NCI-H1092 treated with DMSO at 0.1 percent for 48 hours (cell line): ENCODE measurements at regions not wholly inside any gene's neighbourhood (a gene's known extent, or its start where the extent isn't known, plus 50 kb on each side); places are given as distances from the start of the nearest gene placed in this dataset.
"Not testable (repeated sequence)": the region's sequence is repeated elsewhere in the genome, so short reads cannot be mapped to it uniquely, and the experiment has no call there.

Experiments used
- DNase-seq: peaks from one replicate; lab custom pipeline; 2025; lab: John Stamatoyannopoulos, UW

DNA sequence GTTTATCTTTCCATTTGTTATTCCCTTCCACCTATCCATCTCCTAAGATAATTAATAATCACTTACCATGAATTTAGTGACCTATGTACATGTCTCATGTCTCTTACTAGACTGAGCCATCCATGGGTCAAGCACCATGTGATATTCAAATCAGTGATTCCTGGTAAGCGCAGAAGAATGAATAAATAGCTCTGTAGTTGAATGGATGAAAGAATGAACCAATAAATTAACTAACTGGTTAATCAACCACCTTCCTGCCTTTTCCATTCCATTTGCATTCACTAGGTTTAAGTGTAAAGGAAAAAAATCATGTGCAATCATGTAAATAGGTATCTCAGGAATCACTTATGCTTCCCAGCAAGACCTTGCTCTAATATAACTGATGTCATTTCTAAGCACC, 779.5 kb downstream of the NTRK3 start:
- DNase-seq, result no peak

DNA sequence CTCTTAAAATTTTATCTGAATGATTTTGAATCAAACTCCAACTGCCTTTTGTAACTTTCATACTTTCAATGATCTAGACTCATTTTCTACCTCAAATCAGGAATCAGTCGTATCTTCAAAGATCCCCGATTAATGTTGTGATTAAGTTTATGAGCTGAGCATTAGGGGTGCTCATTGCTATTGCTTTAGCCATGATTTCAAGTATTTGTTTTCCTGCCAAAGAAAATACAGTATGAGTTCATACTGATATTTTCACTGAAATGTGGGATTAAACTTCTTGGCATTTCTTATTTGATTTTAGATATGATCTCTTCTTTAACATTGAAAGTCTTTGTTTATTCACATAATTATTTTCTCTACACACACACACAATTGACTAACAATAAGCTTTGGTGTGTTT, 785.6 kb downstream of the NTRK3 start:
- no peak for DNase-seq

DNA sequence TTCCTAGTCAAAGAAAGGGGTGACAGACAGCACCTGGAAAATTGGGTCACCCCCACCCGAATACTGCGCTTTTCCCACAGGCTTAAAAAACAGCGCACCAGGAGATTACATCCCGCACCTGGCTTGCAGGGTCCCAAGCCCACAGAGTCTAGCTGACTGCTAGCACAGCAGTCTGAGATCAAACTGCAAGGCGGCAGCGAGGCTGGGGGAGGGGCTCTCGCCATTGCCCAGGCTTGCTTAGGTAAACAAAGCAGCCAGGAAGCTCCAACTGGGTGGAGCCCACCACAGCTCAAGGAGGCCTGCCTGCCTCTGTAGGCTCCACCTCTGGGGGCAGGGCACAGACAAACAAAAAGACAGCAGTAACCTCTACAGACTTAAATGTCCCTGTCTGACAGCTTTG, 792.6 kb downstream of the NTRK3 start:
- DNase-seq, result not testable (repeated sequence)

DNA sequence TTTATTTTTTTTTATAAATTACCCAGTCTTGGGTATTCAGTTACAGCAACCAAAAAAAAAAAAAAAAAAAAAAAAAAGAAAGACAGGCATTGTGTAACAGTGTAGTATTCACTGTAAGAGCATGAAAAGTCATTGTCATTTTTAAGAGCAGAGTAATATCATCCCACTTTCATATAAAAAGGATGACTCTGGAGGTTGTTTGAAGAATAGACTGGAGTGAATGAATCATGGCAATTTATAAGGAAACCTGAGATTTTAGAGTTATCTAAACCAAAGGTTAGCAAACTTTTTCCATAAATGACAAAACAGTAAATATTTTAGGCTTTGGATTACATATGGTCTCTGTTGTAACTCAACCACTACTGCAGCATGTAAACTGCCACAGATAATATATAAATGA, 794.9 kb downstream of the NTRK3 start:
- DNase-seq, result no peak

DNA sequence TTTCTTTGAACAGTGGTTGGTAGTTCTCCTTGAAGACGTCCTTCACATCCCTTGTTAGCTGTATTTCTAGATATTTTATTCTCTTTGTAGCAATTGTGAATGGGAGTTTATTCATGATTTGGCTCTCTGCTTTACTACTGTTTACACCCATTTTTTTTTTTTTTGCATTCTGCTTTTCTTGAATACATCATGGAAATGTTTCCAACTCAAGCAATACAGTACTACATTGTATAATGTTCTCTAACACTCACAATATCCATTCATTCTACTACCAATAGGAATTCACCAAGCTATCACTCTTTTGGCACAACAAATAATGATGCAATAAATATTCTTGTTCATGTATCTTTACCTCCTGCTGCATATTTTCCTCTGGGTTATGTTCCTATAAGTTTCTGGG, 801.7 kb downstream of the NTRK3 start:
- DNase-seq, result no peak

DNA sequence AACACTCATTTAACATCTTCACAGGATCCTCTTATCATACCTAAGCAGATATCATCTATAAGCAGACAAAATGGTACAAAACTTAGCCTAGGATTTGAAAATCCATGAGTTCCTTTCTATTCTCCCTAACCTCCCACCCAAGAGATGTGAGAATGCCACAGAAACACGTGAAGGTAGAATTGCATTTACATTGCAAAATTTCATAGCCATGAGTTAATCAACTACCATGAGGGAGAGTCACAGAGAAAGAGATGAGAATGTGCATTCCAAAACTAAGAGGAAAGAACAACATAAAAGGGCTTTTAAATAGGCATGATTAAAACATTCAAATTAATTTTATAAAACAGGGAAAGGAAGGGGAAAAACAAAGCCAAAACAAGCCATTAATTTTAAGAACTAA, 806.2 kb downstream of the NTRK3 start:
- DNase-seq, result no peak

DNA sequence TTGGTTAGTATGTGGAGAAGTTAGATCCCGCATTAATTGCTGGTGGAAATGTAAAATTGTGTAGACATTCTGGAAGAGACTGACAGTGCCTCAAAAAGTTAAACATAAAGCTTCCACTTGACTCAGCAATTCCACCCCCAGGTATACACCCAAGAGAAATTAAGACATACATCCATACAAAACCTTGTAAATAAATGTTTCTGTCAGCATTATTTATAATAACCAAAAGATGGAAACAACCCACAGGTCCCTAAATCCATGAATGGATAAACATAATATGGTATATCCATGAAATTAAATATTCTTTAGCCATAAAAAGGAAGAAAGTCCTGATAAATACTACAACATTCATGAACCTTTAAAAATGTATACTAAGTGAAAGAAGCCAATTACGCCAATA, 817.4 kb downstream of the NTRK3 start:
- no peak for DNase-seq

DNA sequence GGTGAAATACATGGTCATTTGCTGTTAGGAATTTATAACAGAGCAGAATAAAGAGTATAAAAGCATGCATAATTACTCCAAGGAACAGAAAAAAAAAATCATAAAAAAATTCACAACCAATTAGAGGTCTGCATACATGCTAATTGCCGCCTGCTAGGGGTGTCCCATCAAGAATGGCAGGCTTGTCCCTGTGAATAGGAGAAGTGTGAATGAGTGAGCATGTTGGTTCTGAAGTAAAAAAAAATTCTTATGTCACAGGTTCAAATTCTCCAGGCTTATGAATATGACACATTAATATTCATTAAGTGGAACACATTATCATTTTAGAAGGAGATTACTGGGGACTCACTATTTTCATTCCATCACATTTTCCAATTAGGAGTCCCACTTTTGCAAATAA, 822.7 kb downstream of the NTRK3 start:
- no peak for DNase-seq

DNA sequence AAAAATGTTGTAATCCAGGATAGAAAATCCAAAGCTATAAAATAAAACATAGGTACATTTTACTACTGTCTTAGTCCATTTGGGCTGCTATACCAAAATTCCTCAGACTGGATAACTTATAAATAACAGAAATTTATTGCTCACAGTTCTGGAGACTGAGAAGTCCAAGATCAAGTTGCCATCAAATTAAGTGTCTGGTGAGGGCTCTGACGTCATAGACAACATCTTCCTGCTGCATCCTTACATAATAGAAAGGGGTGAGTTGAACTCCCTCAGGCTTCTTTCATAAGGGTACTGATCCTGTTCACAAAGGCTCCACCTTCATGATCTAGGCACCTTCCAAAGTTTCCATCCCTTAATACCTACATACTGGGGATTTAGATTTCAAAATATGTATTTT, 826.8 kb downstream of the NTRK3 start:
- no peak for DNase-seq

DNA sequence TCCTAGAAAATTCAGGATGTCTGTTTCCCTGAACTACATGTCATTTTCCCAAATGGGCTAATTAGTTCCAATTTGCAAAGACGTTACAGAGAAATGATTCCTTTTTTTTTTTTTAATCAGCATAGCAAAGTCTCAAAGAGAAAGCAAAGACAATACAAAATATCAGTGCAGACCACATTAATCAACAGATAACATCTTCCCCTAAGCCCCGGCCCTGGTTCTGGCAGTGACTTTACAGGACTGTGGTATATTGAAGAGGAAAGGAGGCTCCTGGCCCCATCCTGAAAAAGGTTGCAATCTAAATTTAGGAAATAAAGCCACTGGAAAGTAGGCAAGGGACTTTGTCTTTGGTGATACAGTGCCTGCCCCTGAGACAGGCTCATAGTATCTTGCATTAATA, 836.5 kb downstream of the NTRK3 start:
- DNase-seq, result no peak

DNA sequence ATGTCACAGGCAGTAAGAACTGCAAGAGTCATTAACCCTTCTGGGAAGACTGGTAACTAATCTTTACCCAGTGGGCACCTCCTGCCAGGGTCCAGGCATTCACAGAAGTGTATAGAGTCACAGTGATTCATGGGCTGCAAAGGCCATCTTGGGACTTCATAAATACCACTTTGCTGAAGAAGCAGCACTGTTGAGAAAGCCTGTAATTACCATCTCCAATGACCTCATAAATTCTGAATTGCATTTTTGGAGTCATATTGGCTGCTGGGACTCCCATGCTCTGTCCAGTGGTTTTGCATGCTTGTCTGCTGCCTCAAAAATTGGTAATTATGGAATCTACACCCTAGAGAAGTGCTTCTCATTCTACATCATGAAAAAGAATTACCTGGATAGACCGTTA, 837.2 kb downstream of the NTRK3 start:
- DNase-seq, result no peak

DNA sequence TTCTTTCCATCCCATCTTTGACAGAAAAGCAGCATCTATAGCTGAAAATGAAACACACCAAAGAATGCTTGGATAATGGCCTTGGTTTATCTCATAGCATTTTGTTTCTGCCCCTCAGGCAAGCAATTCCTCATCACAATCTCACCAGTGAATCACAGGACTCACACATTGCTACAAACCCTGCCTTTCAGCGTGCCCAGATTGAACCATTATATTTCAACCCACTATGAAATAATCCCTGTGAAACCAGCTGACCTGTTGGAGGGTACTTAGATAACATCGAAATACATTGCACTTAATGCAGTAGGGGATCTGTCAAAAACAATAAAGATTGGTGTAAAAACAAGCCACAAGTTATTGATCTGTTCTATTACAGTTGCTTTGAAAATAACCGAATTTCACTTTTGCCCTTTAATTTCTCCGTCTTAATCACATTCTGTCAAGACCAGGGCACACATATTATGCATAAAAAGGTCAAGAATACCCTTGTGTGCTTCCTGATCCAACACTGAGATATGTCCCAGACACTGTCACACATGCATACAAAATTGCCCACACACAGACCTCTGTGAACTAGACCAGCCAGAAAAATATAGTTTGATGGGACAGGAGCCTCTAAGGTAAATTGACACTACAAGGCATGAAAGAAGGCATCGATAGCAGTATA, 839.8 kb downstream of the NTRK3 start:
- no peak for DNase-seq

DNA sequence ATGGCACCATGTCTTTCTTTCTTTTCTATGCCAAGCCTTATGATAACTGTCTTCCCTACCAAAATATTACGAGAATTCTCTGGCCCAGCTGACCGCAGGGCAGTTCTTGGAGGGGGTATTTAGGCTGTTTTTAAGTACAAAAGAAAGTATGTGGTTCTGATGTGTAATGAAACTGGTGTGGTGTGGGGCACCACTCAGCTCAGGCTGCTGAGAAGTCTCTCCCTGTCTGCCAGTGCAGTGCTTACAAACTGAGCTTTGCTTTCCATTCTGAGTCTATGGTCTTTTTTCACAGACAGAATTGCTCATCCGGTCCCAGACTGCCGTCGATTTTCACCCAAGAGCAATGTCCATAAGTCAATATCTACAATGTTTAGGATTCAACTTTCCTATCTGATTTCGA, 847.6 kb downstream of the NTRK3 start:
- DNase-seq, result no peak

DNA sequence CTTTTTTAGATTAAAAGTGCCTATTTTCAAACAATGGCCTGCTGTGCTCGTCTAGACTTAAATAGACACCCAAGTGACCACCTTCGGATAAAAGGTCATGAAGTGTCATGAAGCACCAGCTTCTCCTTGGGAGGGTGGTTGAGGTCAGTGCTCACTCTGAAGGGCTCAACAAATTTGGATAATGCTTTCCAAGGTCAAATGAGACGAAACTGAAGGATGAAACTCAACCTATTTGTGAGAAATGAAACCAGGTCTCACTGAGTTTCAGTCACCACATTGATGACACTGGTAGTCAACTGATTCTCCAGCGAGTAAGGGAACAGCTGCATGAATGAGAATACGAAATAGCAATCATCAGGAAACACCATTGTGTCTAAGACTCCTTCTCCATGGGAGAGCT, 852.6 kb downstream of the NTRK3 start:
- DNase-seq, result no peak

DNA sequence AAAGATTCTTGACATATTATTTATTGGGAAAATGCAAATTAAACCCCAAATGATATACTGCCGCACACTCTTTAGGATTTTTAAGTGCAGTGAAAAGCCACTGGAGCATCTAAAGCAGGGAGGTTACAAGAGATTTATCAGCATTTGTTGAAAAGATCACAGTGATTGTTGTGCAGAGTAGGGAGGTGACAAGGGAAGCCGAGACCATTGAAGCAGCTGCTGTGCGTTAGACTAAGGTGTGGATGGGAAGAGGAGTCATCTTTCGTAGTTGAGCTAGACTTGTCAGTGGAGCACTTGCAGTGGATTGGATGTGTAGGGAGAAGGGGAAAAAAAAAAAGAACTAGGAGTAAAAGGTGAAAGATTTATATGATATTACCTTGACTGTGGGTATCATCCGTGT, 854.6 kb downstream of the NTRK3 start:
- DNase-seq, result no peak

DNA sequence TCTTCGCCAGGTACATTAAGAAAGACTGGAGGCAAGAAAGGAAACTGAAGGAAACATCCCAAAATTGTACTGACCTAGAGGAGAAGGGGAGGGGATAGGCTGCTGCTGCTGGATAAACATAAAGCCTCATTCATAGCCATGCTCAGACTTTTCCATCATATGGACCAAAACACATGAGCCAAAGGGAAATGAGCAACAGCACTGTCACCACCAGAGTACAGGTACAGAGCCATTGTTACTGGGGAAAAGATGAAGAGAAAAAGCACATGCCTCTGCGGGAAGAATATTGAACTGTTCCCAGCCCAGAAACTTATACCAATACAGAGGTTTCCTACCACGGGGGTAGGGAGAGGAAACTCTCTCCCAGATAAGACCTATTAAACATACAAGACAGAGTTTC, 861.9 kb downstream of the NTRK3 start:
- DNase-seq, result no peak

DNA sequence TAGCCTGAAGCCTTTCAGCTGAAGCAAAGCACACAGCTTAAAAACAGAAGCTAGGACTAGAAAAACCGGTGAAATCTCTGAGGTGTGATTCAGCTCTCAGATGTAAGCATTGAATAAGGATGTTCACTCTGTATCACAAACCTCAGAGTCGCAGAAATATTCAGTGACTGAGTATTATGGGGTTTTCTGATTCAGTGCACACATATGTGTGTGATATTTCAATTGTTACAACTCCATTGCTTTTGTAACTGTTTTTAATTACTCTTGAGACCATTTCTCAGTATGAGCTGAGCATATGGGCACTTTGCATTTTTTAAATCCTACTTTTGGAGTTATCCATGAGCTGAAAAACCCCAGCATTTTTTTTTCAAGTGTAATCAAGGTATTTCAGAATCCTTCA, 868.8 kb downstream of the NTRK3 start:
- DNase-seq, result no peak

DNA sequence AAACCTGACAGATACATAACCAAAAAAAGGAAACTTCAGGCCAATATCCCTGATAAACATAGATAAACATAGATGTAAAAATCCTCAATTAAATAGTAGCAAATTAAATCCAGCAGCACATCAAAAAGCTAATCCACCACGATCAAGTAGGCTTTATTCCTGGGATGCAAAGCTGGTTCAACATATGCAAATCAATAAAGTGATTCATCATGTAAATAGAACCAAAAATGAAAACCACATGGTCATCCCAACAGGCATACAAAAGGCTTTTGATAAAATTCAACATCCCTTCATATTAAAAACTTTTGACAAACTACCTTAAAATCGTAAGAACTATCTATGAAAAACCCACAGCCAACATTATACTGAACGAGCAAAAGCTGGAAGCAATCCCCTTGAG, 882.2 kb downstream of the NTRK3 start:
- no peak for DNase-seq

DNA sequence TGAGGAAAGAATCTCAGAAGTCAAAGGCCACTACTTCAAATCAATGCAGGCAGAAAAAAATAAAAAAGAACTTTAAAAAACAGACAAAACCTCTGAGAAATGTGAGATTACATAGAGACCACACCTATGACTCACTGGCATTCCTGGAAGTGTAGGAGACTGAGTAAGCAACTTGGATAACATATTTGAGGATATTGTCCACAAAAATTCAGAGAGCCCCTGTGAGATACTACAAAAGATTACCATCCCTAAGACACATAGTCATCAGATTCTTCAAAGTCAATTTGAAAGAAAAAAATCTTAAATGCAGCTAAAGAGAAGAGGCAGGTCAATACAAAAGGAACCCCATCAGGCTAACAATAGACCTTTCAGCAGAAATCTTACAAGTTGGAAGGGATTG, 887.3 kb downstream of the NTRK3 start:
- DNase-seq, result no peak

DNA sequence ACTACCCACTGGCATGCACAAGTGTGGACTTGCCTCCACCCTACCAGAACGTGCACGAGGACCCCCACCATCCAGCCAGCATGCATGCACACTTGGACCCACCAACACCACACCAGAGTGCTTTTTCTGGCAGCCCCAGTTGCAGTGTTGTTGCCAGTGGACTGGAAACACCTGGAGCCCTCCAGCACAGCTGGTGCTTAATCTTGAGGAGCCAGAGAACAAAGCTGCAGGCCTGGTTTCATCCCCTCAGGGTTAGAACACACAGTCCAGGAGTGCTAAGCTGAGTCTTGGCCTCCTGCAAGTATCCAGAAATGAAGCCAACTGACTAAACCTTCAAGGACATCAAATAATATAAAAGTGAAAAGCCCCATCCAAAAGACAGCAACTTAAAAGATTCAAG, 888.0 kb downstream of the NTRK3 start:
- DNase-seq, result no peak

DNA sequence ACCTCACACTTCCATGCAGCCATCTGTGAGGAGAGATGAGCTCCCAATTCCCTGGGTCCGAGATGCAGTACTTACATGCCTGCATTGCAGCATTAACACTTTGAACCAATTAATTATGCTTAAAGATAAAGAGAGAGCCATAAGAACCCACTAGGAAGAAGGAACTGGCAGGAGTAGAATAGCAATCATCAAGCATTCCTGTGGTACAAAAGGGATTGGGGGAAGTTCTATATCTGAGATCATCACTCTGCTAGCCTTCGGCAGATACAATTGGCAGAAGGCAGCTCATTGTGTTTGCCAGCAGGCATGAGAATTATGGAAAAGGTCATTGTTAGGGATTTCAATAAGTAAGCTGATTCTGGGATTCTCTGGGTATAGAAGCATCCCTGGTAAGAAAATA, 891.4 kb downstream of the NTRK3 start:
- DNase-seq, result no peak

DNA sequence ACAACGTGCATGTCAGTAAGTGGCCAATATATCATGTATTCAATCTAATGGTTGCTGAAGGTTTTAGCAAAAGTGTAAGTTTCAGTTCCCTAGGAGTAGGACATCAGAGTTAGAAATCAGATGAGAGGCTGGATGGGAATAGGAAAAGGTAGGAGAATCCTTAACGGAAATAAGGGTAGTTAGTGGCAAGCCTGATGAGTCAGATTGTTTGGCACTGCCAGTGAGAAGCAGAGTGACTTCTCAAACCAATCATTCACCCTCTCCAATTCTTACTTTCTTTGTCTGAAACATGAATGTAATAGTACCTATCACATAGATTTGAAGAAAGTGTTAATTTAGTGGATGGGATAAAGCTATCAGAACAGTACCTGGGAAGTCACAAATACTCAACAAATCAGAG, 894.0 kb downstream of the NTRK3 start:
- DNase-seq, result no peak

DNA sequence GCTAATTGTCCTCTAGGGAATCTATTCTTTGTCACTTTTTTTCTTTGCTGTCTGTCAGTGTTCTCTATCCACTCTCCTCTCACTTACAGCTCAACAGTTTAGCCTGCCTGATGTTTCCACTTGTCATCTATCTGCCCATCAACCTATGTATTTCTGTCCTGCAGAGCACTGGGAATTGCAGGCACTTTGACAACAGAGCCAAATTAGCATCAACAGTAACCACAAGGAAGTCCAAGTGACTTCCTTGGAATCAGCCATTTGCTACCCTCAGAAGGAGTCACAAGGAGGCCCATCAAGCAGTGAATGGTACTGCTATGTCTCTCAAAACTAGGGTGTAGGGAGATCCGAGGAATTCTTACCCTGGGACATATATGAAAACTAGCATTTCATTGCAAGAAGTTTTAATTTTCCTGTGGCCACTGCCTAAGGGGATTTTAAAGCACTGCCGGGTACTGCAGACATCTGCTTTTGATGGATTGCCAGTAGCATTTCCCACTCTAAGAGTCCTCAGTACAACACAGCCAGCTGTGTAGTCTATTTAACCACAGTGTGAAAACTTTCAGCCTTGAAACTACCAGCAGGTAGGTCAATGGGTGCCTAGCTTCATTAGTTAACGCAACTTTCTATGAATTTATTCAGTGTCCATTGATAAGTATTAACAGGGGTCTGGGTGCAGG, 898.8 kb downstream of the NTRK3 start:
- DNase-seq, result no peak

DNA sequence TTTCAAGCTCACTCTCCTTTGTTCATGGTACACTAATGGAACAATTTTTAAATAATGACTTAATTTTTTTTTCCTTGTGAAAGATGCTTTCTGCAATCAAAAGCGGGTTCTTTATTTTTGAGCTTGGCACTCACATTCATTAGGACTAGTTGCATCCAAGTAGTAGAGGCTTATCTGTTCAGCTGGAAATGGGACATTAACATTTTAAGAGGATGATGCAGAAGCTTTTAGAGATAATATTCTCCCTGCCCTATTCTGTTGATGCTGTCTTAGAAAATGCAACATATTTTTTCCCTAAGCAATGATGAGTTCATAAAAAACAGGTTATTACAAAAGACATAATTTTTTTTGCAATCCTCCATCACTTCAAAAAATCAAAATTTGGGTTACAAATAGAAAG, 900.6 kb downstream of the NTRK3 start:
- DNase-seq, result no peak
